ENCODE measurements at regions not wholly inside any gene's neighbourhood (a gene's known extent, or its start where the extent isn't known, plus 50 kb on each side); places are given as distances from the start of the nearest gene placed in this dataset.

- no peak for TF ChIP-seq CTCF (conservative IDR thresholded peaks at IDR 0.05; ENCODE audit: low read depth, low read length)
- TF ChIP-seq POLR2A (IDR thresholded peaks at IDR 0.05; ENCODE audit: low read depth, low read length) = no peak
- no peak for TF ChIP-seq CEBPB (IDR thresholded peaks at IDR 0.05; ENCODE audit: low read depth, low read length)
- no peak for TF ChIP-seq USF2 (IDR thresholded peaks at IDR 0.05; ENCODE audit: low read depth, low read length)
- no peak for TF ChIP-seq BHLHE40 (IDR thresholded peaks at IDR 0.05; ENCODE audit: low read depth, low read length)
- TF ChIP-seq RAD21 (IDR thresholded peaks at IDR 0.05; ENCODE audit: low read length) = no peak
- no peak for TF ChIP-seq RCOR1 (IDR thresholded peaks at IDR 0.05; ENCODE audit: insufficient replicate concordance, low read length)
- no peak for TF ChIP-seq MAZ (IDR thresholded peaks at IDR 0.05; ENCODE audit: borderline replicate concordance, low read depth, low read length)
- no peak for TF ChIP-seq FOS (IDR thresholded peaks at IDR 0.05; ENCODE audit: low read depth, low read length)
- TF ChIP-seq SMC3 (IDR thresholded peaks at IDR 0.05; ENCODE audit: low read depth, low read length) = no peak
These were observed 65.1 kb upstream of the GPR45 start for GRCh38 chr2:105176429-105176828.
